H9 (cell line): ENCODE measurements at regions not wholly inside any gene's neighbourhood (a gene's known extent, or its start where the extent isn't known, plus 50 kb on each side); places are given as distances from the start of the nearest gene placed in this dataset.

ENCODE experiments used
- DNase-seq: peaks from one replicate; pipeline ENCODE4 v3.0.0-alpha.2; 2017
- H2AFZ ChIP-seq: one replicate; pipeline ENCODE4 v1.6.1; 2013; ENCODE audit warnings: mild to moderate bottlenecking, low read length, control low read depth, moderate library complexity
- H2AK5ac ChIP-seq: 2 replicates; pipeline ENCODE4 v1.6.1; 2013; ENCODE audit warnings: low read length, control low read depth, mixed read lengths; ENCODE audit not compliant: insufficient read length
- H2BK120ac ChIP-seq: one replicate; pipeline ENCODE4 v1.6.1; 2013; ENCODE audit warnings: low read depth, mild to moderate bottlenecking, low read length, control low read depth, inconsistent platforms; ENCODE audit not compliant: poor library complexity, severe bottlenecking
- H2BK12ac ChIP-seq: 2 replicates; pipeline ENCODE4 v1.6.1; 2013; ENCODE audit warnings: low read length, control low read depth, mixed read lengths, low read depth; ENCODE audit not compliant: insufficient read length
- H2BK15ac ChIP-seq: 2 replicates; pipeline ENCODE4 v1.6.1; 2013; ENCODE audit warnings: low read depth, low read length, control low read depth
- H2BK20ac ChIP-seq: one replicate; pipeline ENCODE4 v1.6.1; 2013; ENCODE audit warnings: low read depth, mild to moderate bottlenecking, low read length, control low read depth, inconsistent platforms; ENCODE audit not compliant: poor library complexity, severe bottlenecking
- H2BK5ac ChIP-seq: 2 replicates; pipeline ENCODE4 v1.6.1; 2013; ENCODE audit warnings: low read length, control low read depth, mixed read lengths; ENCODE audit not compliant: insufficient read length
- H3K14ac ChIP-seq: 2 replicates; pipeline ENCODE4 v1.6.1; 2013; ENCODE audit warnings: low read length, control low read depth; ENCODE audit not compliant: insufficient read depth
- H3K18ac ChIP-seq: 2 replicates; pipeline ENCODE4 v1.6.1; 2013; ENCODE audit warnings: low read depth, mild to moderate bottlenecking, mixed read lengths, low read length, control low read depth; ENCODE audit not compliant: insufficient read length
- H3K23ac ChIP-seq: 2 replicates; pipeline ENCODE4 v1.6.1; 2013; ENCODE audit warnings: low read length, control low read depth, mixed read lengths, low read depth; ENCODE audit not compliant: insufficient read length
- H3K23me2 ChIP-seq: 2 replicates; pipeline ENCODE4 v1.6.1; 2013; ENCODE audit warnings: low read depth, mild to moderate bottlenecking, mixed read lengths, low read length, control low read depth; ENCODE audit not compliant: insufficient read length, poor library complexity, severe bottlenecking
- H3K27ac ChIP-seq: 2 replicates; pipeline ENCODE4 v1.5.1; 2013; ENCODE audit warnings: low read length, control low read depth, mixed read lengths, low read depth; ENCODE audit not compliant: insufficient read length
- H3K27me3 ChIP-seq: 2 replicates; pipeline ENCODE4 v1.6.1; 2013; ENCODE audit warnings: low read length, control low read depth, inconsistent platforms; ENCODE audit not compliant: insufficient read depth
- H3K4ac ChIP-seq: 2 replicates; pipeline ENCODE4 v1.6.1; 2013; ENCODE audit warnings: low read depth, mild to moderate bottlenecking, control low read depth, inconsistent platforms, low read length, moderate library complexity
- H3K4me1 ChIP-seq: 2 replicates; pipeline ENCODE4 v1.6.1; 2013; ENCODE audit warnings: low read length, control low read depth, inconsistent platforms; ENCODE audit not compliant: insufficient read depth
- H3K4me2 ChIP-seq: 2 replicates; pipeline ENCODE4 v1.6.1; 2013; ENCODE audit warnings: low read length, control low read depth, mixed read lengths; ENCODE audit not compliant: insufficient read length, insufficient read depth
- H3K56ac ChIP-seq: 2 replicates; pipeline ENCODE4 v1.6.1; 2013; ENCODE audit warnings: low read depth, mild to moderate bottlenecking, mixed read lengths, low read length, control low read depth; ENCODE audit not compliant: insufficient read length
- H3K79me1 ChIP-seq: 2 replicates; pipeline ENCODE4 v1.6.1; 2013; ENCODE audit warnings: low read depth, mild to moderate bottlenecking, moderate library complexity, low read length, control low read depth, inconsistent platforms; ENCODE audit not compliant: insufficient read depth, poor library complexity, severe bottlenecking
- H3K79me2 ChIP-seq: 2 replicates; pipeline ENCODE4 v1.6.1; 2013; ENCODE audit warnings: low read length, control low read depth, inconsistent platforms; ENCODE audit not compliant: insufficient read depth
- H3K9ac ChIP-seq: 2 replicates; pipeline ENCODE4 v1.6.1; 2013; ENCODE audit warnings: low read length, control low read depth, mixed read lengths; ENCODE audit not compliant: insufficient read length; ENCODE audit errors: extremely low read depth
- H3K9me3 ChIP-seq: one replicate; pipeline ENCODE4 v1.6.1; 2013; ENCODE audit warnings: low read depth, low read length, inconsistent platforms; ENCODE audit not compliant: control insufficient read depth
- H3T11ph ChIP-seq: one replicate; pipeline ENCODE4 v1.6.1; 2013; ENCODE audit warnings: mild to moderate bottlenecking, low read length, control low read depth, inconsistent platforms
- H4K20me1 ChIP-seq: one replicate; pipeline ENCODE4 v1.6.1; 2013; ENCODE audit not compliant: control insufficient read depth, insufficient read length, insufficient read depth
- H4K5ac ChIP-seq: 2 replicates; pipeline ENCODE4 v1.6.1; 2013; ENCODE audit warnings: low read depth, mild to moderate bottlenecking, mixed read lengths, low read length, control low read depth; ENCODE audit not compliant: insufficient read length
- H4K8ac ChIP-seq: replicated peaks from 2 replicates; pipeline ENCODE4 v1.6.1; 2013; ENCODE audit warnings: low read length, control low read depth, mixed read lengths, low read depth; ENCODE audit not compliant: insufficient read length
- H4K91ac ChIP-seq: 2 replicates; pipeline ENCODE4 v1.6.1; 2013; ENCODE audit warnings: low read depth, mild to moderate bottlenecking, moderate library complexity, mixed read lengths, low read length, control low read depth; ENCODE audit not compliant: insufficient read length
- H3K27ac Mint-ChIP-seq, 3 experiments: 2 replicates in 2 of 3; 3 replicates in 1 of 3; pipeline ENCODE4 v1.8.0; 2020 to 2021; ENCODE audit warnings: mixed read lengths in 3 of 3, mild to moderate bottlenecking in 1 of 3, moderate library complexity in 1 of 3
- H3K27me3 Mint-ChIP-seq: 2 replicates; pipeline ENCODE4 v1.8.0; 2021; ENCODE audit warnings: low read depth, mild to moderate bottlenecking, moderate library complexity, mixed read lengths
- H3K36me3 Mint-ChIP-seq, 3 experiments: 2 replicates in 2 of 3; 3 replicates in 1 of 3; pipeline ENCODE4 v1.8.0; 2020 to 2021; ENCODE audit warnings: low read depth in 3 of 3, mixed read lengths in 3 of 3; ENCODE audit not compliant: insufficient read depth in 1 of 3
- H3K4me1 Mint-ChIP-seq, 2 experiments: 2 replicates each; pipeline ENCODE4 v1.8.0; 2020; ENCODE audit warnings: mixed read lengths in 2 of 2
- H3K4me3 Mint-ChIP-seq, 2 experiments: 2 replicates in 1 of 2; 3 replicates in 1 of 2; pipeline ENCODE4 v1.8.0; 2020 to 2021; ENCODE audit warnings: mild to moderate bottlenecking in 2 of 2, mixed read lengths in 2 of 2, moderate library complexity in 1 of 2
- H3K9me3 Mint-ChIP-seq, 2 experiments: 2 replicates in 1 of 2; 3 replicates in 1 of 2; pipeline ENCODE4 v1.8.0; 2020; ENCODE audit warnings: mild to moderate bottlenecking in 2 of 2, mixed read lengths in 2 of 2, moderate library complexity in 1 of 2
- CTCF ChIP-seq: fragments of 200-600 bp; sonication (generic); conservative IDR thresholded peaks from 3 replicates; pipeline ENCODE4 v1.8.0; 2021; ENCODE audit warnings: antibody characterized with exemption, mild to moderate bottlenecking
- whole genome bisulfite sequencing: extraction: QIAGEN DNeasy Blood & Tissue Kit; methylation state at CpG from one replicate; pipeline ENCODE4 v1.1.7; 2013; ENCODE audit warnings: missing lambda C conversion rate, low lambda C conversion rate, mixed read lengths; ENCODE audit not compliant: insufficient read length; ENCODE audit errors: extremely low coverage; 5-methylcytosine and 5-hydroxymethylcytosine counted together

GRCh38 chr16:86773354-86773715, 195.0 kb downstream of the FOXL1 start:
- H4K5ac ChIP-seq, result no peak overlapping the region
- H2AFZ ChIP-seq, result no peak overlapping the region
- H3K23me2 ChIP-seq, result no peaks in the 10 kb centered on the region
- no peaks in the 10 kb centered on the region for H3K4me1 ChIP-seq
- TF ChIP-seq CTCF, result no peak
- no peaks in the 10 kb centered on the region for H3K27me3 ChIP-seq
- no peak overlapping the region for H3K27ac ChIP-seq
- no CpG with 5 or more reads among the region's 4 CpGs for WGBS
- Mint-ChIP-seq H3K4me3 (no peak overlapping the region), H3K27me3 (peaks cover 12% of the 10 kb centered on the region), H3K36me3 (no peaks in the 10 kb centered on the region), H3K27ac (no peak overlapping the region), H3K4me1 (peaks cover 12 to 13% of the 10 kb centered on the region in 2 experiments), H3K9me3 (no peaks in the 10 kb centered on the region)
- no peak overlapping the region for H3K4me2 ChIP-seq
- H3K9me3 ChIP-seq, result no peaks in the 10 kb centered on the region
- no peak overlapping the region for H3K14ac ChIP-seq
- DNase-seq, result no peak
- no peak overlapping the region for H3T11ph ChIP-seq
- H2BK5ac ChIP-seq, result no peak overlapping the region
- H2BK12ac ChIP-seq, result no peak overlapping the region
- H3K79me2 ChIP-seq, result no peaks in the 10 kb centered on the region
- H4K91ac ChIP-seq, result no peak overlapping the region
- H2BK120ac ChIP-seq, result no peak overlapping the region
- H2AK5ac ChIP-seq, result no peak overlapping the region
- H3K23ac ChIP-seq, result no peak overlapping the region
- no peak overlapping the region for H3K9ac ChIP-seq
- H4K8ac ChIP-seq, result no peak overlapping the region
- H3K56ac ChIP-seq, result no peak overlapping the region
- no peaks in the 10 kb centered on the region for H4K20me1 ChIP-seq
- H2BK15ac ChIP-seq, result no peak overlapping the region
- no peaks in the 10 kb centered on the region for H3K79me1 ChIP-seq
- H3K18ac ChIP-seq, result no peak overlapping the region
- H3K4ac ChIP-seq, result no peak overlapping the region
- no peak overlapping the region for H2BK20ac ChIP-seq
